HG03460 (cell line): ENCODE measurements at regions not wholly inside any gene's neighbourhood (a gene's known extent, or its start where the extent isn't known, plus 50 kb on each side); places are given as distances from the start of the nearest gene placed in this dataset.
"Not testable (repeated sequence)": the region's sequence is repeated elsewhere in the genome, so short reads cannot be mapped to it uniquely, and the experiment has no call there.

Experiments
- ATAC-seq: cut with Tn5 transposase; IDR thresholded peaks from one replicate; pipeline ENCODE4 v1.9.1; 2021; ENCODE audit not compliant: unreplicated experiment

DNA sequence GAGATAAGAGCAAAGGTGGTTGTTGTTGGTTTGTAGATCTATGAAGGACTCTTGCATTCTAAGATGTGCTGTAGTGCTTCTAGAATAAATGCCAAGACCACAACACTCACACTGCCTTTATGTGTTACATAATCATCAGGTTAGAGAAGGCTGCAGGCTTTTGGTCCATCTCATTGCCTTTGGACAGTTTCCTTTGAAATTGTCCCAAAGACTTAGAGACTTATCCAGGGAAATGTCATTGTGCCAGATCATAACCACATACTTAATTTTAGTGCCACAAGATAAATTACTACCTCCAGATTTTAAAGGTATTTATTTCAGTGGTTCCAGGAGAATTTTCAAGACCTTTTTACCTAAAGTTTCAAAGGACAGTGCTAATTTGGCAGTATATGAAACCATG, 666.6 kb upstream of the CITED2 start:
- no peak for ATAC-seq

DNA sequence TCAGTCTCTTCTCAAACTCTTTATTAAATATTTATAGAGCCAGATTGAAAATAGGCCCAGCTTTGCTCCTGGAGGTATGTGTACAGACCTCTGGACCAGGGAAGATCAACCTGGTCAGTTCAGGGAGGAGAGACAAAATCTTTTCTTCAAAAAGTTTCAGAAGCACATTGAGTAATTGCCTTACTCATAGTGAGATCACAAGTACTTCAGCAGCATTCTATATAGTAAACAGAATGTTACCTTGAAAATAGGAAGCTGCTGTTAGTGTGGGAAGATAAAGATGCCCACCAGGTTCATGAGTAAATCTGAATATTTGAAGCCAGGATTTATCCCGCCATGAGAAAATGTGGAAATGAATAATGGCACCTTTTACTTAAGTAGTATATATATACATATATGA, 665.9 kb upstream of the CITED2 start:
- ATAC-seq, result no peak

DNA sequence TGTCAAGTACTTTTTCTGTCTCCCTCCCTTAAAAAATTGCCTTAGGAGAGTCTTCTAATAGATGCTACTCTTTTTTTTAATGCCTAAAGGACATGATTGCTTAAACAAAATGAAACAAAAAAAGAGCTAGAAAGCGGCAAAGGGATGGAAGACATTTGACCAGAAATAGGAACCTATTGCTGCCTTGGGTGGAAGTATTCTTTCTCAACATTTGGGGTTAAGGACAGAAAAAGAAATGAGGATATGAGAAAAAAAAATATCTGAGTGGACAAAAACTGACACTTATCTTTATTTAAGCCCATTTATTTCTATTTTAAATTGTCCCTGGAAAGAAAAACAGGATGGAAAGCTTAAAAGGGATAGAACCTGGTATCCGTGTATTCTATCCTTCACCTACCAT, 664.9 kb upstream of the CITED2 start:
- no peak for ATAC-seq

DNA sequence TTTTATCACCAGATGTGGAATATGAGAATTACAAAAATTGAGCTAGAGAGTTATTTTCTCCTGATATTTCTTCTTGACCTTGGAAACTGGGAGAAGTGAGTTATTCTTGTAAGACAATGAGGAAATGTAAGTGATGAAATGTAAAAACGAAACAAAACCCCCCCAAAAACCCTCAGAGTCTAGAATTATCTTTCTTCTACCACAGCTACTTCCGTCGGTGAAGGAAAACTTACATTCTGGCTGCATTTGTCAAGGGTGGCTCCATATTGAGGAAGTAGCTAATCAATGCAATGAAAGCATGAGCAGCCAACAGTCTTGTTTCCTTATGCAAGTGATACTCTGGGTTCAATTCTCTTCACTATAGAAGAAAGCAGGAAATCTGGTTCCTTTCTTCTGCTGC, 661.7 kb upstream of the CITED2 start:
- ATAC-seq, result no peak

DNA sequence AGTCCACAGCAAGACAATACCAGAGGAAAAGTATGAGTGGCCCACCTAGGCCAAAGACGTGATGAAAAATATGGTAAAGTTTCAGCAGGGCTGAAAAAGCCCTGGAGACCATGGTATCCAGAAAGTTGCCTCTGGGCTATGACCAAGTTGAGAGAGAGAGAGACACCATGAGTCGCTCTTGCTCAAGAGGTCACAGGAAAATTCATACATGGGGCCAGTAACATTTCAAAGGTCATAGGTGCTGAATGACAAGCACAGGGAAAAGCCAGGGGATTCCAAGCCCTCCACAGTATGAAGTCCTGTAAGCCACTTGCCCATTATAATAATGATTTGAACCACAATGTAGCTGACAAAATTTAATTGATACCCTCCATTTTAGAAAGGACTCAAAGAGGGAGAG, 657.7 kb upstream of the CITED2 start:
- no peak for ATAC-seq

DNA sequence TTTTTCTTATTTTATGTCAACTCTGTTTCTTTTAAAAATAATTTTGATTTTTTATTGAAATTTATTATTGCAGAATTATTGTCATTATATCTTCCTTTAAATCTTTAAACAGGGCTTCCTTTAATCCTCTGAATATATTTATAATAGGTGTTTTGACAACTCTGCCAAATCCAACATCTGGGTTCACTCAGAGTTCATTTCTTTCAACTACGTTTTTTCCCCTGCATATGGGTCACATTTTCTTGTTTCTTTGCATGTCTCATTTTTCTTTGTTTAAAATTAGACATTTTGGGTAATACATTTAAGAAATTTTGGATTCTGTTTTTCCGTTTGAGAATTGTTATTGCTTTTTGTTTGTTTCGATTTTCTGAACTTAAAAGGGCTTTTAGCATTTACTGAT, 655.1 kb upstream of the CITED2 start:
- no peak for ATAC-seq

DNA sequence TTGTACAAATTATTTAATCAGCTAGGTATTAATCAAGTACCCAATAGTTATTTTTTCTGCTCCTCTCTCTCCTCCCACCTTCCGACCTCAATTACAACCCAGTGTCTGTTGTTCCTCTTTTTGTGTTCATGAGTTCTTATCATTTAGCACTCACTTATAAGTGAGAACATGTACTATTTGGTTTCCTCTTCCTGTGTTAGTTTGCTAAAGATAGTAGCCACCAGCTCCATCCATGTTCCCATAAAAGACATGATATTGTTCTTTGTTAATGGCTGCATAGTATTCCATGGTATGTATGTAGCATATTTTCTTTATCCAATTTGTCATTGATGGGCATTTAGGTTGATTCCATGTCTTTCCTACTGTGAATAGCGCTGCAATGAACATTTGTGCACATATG, 652.8 kb upstream of the CITED2 start:
- no peak for ATAC-seq

DNA sequence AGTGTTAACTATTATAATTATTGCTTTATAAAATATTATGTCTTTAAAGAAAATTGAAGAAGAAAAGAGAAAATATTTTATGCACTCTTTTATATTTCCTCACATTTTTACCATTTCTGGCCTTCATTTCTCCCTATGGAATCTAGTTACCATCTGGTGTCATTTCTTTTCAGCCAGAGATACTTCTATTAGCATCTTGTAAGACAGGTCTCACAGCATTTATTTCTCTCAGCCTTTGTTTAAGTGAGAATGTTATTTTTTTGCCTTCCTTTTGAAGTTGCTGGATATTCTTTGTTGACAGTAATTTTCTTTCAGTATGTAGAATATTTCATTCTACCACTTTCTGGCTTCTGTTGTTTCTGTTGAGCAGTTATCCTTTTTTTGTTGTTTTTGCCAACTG, 652.1 kb upstream of the CITED2 start:
- no peak for ATAC-seq

DNA sequence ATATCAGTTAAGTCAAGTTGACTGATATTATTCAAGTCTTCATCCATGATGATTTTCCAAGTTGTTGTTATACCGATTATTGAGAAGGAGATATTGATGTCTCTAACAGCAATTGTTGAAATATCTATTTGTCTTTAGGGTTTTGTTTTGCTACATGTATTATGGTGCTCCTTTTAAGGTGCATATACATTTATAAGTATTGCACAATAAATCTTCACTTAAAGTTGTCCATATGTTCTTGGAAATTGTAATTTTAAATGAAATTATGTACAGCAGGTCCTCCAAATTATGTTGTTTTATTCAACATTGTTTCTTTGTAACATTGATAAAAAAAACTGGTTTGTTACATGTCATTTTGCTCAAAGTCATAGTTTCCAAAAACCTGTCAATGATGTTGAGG, 650.7 kb upstream of the CITED2 start:
- ATAC-seq, result no peak

DNA sequence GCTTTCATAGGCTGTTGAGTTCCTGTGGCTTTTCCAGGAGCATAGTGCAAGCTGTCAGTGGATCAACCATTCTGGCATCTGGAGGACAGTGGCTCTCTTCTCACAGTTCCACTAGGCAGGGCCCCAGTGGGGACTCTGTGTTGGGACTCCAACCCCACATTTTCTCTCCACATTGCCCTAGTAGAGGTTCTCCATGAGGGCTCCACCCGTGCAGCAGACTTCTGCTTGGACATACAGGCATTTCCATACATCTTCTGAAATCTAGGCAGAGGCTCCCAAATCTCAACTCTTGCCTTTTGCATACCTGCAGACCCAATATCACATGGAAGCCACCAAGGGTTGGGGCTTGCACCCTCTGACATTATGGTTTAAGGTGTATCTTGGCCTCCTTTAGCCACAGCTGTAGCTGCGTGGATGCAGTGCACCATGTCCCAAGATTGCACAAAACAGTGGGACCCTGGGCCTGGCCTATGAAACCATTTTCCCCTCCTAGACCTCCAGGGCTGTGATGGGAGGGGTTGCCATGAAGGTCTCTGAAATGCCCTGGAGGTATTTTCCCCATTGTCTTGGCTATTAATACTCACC, 645.9 kb upstream of the CITED2 start:
- no peak for ATAC-seq

DNA sequence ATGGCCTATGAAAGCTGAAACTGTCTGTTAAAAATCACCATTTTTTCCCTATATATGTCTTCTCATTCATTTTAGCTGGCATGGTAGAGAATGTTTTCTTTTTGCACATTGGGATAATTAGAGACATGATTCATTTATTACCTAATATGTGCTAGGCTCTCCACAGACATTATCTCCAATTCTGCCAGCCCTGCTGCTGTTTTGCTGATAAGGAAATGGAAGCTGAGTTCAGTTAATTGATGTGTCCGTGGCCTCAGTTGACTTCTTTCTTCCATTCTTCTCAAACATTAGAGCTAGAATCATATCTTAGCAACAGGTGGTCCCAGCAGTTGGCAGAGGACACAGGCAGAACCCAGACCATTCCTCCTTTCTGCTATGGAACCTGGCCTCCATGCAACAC, 644.1 kb upstream of the CITED2 start:
- no peak for ATAC-seq

DNA sequence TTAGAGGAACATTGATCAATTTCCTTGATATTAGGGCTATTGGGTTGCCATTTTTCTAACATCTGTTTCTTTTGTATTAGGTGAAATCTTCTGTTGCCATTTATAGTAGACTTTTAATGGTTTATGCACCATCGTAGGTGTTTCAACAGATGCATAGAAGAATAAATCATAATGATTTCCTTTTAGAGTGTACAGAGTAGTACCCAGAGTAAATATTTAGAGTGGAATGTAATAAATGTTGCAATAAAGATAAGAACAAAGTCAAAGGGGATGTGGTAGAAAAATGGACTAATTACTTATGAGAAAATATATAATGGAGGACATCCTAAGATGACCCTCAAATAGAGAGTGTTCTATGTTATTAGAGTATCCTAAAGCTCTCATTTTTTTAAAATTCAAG, 643.0 kb upstream of the CITED2 start:
- ATAC-seq, result no peak

DNA sequence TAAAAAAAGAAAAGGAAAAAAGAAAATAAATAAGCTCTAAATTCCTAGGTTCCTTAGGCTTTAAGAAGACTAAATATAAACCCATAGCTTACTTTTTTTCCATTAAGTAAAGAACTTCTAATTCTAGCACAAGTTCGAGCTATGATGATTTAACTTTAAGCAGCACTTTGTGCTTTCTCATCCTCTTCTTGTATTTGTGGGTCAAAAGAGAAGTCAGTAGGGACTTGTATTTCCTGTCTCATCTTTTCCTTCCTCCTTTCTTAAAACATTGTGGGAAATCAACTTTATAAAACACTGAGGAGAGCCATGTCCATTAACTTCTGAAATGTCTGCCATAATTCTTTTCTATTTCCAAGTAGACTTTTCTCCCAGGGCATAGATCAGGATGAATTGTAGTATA, 637.7 kb upstream of the CITED2 start:
- no peak for ATAC-seq

DNA sequence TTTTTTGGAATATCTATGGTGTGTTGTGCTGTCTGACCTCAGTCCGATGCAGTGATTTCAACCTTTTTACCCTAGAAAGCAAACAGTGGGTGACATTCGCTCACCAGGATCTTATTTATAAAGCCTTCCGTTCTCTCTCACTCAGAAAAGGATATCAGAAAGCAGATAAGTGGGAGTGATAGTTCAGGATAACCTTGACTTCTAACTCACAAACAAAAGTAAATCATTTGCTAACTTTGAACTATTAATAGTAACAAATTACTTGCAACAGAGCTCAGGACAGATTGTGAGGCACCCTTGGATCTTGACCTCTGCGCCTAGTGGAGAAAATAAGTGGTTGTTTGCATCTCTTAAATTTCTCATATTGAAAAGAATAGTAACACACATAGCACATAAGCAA, 637.1 kb upstream of the CITED2 start:
- ATAC-seq, result no peak

DNA sequence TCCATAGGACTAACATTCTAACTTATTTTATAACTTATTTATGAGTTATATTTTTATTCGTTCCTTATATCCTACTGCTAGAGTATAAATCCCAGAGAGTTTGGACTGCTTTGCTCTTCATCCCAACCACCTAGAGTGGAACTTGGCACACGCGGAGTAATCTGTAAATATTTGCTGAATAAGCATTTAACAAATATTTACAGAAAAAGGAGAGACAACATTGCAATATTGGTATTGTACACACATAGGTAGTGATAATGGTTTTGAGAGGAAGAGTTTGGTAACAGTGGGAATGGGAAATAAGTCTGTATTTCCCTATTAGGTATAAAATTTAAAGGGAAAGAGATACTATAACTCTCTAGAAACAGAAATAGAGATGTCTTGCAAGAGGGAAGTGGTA, 634.8 kb upstream of the CITED2 start:
- no peak for ATAC-seq

DNA sequence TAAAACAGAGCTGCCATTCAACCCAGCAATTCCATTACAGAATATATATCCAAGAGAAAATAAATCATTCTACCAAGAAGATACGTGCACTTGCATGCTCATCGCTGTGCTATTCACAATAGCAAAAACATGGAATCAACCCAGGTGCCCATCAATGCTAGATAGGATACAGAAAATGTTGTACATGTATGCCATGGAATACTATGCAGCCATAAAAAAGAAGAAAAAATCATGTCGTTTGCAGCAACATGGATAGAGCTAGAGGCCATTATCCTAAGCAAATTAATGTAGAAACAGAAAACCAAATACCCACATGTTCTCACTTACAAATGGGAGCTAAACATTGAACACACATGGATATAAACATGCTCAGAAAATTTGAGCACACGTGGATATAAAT, 633.1 kb upstream of the CITED2 start:
- ATAC-seq, result no peak

DNA sequence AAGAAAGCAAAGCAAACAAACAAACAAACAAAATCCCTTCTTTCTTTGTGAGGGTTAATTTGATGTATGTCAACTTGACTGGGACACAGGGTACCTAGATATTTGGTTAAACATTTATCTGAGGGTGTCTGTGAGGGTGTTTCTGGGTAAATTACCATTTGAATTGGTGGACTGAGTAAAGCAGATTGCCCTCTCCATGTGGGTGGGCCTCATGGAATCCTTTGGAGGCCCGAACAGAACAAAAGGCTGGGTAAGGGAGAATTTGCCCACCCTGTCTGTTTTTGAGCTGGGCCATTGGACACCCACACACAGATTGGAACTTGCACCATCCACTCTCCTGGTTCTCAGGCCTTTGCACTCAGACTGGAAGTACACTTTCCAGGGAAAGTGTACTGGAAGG, 628.8 kb upstream of the CITED2 start:
- no peak for ATAC-seq

DNA sequence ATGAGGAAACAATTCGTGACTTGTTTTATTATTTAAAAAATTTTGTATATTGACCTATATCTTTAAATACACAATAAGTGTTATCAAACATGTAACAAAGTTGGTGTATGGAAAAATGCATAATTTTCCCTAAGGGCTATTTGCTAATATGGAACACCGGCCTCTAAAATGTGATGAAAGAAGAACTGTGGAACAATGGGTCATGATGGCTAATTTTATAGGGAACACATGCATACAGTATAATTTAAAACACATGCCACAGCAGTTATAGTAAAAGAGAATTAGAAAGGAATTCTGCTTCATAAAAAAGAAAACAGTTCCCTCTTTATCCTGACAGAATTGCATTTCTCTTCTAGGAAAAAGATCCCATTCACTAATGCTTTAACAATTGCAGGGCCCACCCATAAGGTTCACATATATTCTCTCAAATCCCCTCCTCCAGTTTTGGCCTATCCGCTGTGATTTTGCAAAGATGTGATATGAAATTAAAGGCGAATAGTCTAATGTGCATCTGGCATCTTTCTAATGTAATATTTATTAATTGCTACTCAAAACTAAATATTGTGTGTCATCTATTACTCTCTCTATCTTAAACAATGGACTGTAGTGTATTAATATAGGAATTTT, 628.1 kb upstream of the CITED2 start:
- no peak for ATAC-seq

DNA sequence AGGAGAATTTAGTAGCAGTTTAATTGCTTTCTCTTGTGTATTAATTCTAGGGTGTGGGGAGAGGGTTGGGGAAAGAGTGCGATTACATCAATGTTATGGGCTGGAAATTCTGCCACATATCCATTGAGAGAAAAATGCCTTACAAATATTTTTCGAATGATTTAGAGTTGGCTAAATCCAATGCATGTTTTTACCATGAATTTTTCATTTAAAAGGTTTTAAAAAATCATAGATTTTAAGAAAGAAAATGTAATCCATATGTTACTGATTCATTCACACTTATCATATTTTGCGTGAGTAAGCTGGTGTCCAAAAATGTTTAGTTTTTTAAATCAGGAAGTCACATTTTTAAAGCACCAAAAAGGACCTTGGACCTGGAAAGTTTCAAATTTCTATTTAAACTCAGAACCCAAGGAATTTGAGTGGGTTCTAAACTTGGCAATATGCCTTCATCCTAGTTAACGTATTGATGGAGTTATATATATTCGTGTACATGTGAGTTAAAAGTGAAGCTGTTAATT, 627.4 kb upstream of the CITED2 start:
- no peak for ATAC-seq

DNA sequence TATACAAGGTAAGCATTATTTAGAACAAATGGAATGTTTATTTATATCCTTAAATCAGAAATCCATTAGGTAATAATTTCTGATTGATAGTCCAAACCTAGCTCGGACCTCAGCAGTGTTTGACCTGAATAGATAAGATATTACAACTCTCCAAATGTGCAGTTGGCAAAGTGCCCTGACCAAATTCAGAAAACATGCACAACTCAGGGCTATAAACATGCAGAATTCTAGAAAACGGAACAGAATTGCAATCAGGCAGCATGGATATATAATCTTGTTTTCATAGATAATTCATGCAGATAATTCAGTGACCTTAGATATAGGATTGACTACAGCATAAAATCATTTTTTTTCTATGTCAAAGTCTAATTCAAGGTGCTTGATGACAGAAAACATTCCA, 626.6 kb upstream of the CITED2 start:
- ATAC-seq, result no peak

DNA sequence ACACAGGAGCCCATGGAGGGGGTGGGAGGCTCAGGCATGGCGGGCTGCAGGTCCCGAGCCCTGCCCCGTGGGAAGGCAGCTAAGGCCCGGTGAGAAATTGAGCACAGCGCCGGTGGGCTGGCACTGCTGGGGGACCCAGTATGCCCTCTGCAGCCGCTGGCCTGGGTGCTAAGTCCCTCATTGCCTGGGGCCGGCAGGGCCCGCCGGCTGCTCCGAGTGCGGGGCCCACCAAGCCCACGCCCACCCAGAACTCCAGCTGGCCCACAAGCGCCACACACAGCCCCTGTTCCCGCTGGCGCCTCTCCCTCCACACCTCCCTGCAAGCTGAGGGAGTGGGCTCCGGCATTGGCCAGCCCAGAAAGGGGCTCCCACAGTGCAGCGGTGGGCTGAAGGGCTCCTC, 625.2 kb upstream of the CITED2 start:
- ATAC-seq, result not testable (repeated sequence)

DNA sequence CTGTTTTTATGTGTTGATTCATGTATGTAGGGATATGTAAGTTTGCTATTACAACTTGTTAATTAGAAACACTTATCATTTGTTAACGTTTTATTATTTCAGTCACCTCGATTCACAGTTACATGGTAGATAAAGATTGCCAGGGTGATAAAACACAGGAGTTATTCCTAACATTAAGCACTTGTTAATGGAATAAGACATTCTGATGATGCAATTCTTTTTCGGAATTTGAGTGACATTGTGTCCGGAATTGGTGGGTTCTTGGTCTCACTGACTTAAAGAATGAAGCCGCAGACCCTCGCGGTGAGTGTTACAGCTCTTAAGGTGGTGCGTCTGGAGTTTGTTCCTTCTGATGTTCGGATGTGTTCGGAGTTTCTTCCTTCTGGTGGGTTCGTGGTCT, 624.0 kb upstream of the CITED2 start:
- not testable (repeated sequence) for ATAC-seq

DNA sequence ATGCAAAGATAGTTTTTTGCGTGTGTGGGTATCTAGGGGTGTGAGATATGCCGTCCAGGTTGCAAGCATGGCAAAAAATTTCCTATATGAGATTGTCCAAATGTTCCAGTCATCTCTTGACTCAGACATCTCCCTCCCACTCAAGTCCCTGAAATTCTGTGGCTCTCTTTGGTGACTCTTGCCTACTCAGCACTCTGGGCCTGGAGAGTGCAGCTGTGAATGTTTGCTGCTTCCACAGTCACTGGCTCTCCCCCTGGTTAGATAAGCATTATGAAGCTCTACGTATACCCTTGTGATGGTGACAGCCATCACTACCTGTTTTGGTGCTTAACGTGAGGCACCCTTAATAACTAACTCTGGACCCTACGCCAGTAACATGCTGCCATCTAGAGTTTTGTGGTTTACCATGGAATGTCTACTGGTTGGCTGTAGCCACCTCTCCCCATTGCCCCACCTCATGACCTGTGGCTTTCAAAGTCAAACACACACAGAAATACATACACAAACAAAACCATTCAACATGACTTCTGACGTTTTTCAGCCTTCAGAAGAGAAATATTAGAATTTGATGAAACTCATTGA, 621.9 kb upstream of the CITED2 start:
- ATAC-seq, result peak; percentile 56
